CMK (cell line): ENCODE measurements at regions not wholly inside any gene's neighbourhood (a gene's known extent, or its start where the extent isn't known, plus 50 kb on each side); places are given as distances from the start of the nearest gene placed in this dataset.
"Not testable (repeated sequence)": the region's sequence is repeated elsewhere in the genome, so short reads cannot be mapped to it uniquely, and the experiment has no call there.

Experiments used
- DNase-seq: peaks from one replicate; pipeline ENCODE4 v3.0.0-alpha.2; 2010; ENCODE audit warnings: low read depth

DNA sequence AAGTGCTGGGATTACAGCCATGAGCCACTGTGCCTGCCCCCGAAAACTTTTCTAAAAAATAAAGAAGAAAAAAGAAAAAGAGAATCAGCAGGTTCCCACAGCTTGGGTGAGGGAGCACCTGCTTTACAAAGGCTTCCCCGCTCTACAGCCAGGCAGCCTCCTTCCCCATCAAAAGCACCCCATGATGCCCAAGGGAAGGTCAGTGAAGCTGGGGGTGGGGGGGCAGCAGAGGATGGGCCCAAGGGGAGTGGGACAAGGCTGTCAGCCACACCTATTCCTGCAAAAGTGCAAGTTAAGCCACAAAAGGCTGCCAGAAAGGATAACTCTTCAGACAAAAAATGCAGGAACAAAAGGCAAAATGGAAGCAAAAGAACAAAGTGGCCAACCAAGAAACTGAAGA lies 72.5 kb downstream of the FAM50B start:
- no peak for DNase-seq

DNA sequence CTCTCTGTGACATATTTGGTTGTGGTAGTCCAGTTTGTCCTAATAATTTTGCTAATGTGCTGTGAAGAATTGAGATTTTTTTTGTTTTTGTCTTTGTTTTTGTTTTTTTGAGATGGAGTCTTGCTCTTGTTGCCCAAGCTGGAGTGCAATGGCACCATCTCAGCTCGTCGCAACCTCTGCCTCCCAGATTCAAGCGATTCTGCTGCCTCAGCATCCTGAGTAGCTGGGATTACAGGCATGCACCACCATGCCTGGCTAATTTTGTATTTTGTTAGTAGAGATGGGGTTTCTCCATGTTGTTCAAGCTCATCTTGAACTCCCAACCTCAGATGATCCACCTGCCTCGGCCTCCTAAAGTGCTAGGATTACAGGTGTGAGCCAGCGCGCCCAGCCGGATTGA lies 73.4 kb downstream of the FAM50B start:
- not testable (repeated sequence) for DNase-seq

DNA sequence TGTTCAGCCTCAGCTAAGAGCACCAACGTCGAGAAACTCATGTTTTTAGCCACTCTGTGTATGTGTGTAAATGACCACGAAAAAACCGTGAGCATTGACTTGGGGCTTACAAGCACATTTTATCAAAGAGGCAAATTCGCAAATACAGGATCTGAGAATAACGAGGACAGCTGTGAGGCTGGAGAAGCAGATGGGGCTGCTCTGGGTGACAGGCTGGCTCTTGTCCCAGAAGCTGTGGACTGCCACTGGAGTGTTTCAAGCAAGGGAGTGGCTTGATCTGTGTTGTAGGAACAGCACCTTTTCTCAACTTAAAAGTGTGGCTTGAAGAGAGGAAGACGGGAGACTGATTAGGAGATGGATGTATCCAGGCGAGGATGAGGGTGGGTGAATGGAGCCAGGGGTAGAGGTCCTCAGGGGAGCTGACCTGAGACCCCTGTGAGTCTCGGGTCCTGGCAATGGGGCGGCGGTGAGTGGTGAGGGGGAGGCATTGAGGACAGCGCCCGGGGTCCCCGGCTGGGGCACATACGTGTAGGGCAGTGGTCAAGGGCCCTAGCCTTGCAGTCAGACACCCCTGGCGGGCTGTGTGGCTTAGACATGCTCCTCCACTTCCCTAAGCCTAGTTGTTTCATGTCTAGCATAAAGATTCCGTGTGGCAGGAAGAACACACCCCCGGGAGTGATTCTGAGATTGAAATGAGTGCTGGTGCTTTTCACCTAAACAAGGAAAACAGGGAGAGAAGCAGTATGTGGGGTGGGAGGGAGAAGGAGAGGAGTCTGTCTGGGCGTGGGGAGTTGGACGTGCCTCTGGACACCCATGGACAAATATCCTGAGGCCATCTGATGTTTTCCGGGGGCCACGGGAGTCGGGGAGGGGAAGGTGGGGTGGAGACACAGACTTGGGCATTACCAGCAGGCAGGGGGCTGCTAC lies 76.3 kb downstream of the FAM50B start:
- not testable (repeated sequence) for DNase-seq

DNA sequence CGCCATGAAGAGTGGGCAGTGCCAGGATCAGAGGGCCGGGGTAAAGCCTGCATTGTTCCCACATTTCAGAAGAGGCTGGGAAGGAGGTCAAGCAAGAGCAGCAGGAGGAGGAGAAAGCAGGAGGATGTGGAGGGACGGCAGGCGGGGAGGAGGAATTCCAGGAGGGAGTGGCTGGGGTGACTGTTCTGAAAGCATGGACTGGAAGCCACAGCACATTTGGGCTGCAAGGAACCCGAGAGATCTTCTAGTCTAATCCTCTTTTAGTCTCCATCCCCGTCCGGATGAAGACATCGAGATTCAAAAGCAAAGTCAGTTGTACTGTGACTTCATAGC lies 76.9 kb downstream of the FAM50B start:
- no peak for DNase-seq

DNA sequence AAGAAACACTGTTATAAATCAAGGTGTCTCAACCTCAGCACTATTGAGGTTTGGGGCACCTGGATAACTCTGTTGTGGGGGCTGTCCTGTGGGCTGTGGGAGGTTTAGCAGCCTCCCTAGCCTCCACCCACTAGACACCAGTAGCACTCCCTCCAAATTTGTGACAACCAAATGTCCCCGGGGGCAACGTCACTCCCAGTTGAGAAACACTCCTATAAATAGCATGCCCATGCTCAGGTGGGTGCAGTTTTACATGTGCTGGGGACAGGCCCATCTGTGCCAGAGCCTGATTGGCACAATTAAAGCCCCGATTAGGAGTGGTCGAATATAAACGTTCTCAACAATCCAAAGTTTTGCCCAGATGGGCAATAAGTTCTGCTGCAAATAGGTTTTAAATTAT lies 78.9 kb downstream of the FAM50B start:
- no peak for DNase-seq

DNA sequence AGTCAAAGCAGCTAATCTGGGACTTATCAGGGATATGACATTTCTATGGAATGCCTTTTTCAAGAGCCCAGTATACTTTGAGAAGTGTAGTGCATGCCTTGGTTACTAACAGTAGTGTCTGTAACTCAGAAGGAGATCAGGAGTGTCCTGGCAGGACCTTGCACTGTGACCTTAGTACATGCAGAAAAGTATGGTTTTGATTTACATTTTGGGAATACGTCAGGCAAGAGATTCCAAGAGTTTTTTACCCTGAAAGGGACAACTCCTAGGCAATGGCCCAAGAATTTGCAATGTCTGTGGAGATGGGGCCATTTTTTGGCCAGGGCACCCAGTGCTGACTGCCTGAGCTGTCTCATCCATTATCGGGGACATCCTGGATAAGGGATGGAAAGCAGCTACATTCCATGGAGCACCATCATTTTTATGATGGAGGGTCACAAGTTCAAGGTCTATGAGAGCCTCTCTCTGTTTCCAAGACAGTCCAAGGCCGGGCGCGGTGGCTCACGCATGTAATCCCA lies 80.2 kb downstream of the FAM50B start:
- DNase-seq = no peak

DNA sequence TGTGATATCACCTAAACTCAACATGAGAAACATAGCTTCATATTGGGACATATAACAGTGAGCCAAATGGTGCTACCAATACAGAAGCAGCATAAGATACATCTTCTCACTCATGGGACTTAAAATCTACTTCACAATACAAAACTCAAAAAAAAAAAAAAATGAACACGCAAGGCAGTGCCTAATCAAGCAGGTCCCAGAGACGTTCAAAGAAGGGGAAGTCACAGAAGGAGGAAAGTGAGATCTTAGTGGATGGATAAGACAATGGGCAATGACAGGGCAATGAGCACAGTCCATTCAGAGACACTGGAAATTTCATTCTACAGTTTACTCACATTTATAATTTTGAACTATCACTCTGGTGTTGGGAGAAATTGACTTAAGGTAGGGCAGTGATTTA lies 88.3 kb downstream of the FAM50B start:
- no peak for DNase-seq

DNA sequence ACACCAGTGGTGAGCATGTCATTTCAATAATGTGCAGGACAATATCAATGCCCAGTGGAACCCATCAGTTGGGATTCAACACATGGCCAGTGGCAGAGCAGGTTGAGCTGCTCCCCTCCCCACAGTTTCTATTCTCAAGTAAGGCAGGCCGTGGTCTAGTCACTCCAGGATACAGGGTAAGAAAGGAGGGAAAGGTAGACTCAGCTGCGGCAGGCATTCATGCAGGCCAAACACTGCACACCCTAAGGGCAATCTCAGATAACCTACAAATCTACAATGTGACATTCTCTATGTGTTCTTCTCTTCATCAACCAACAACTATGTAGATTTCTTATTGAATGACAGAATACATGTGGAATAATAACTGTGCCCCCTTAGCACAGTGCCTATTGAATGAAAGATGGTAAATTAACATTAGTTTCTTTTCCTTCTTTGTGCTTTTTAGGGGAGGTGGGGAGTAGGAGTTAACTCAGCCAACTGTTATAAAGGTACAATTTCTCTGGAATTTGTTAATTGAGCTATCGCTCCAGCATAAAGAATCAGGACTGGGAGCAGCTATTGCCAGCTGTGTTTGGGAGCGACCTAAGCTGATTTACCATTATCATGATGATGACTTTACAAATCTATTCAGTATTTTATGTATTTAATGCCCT lies 89.7 kb downstream of the FAM50B start:
- DNase-seq = no peak

DNA sequence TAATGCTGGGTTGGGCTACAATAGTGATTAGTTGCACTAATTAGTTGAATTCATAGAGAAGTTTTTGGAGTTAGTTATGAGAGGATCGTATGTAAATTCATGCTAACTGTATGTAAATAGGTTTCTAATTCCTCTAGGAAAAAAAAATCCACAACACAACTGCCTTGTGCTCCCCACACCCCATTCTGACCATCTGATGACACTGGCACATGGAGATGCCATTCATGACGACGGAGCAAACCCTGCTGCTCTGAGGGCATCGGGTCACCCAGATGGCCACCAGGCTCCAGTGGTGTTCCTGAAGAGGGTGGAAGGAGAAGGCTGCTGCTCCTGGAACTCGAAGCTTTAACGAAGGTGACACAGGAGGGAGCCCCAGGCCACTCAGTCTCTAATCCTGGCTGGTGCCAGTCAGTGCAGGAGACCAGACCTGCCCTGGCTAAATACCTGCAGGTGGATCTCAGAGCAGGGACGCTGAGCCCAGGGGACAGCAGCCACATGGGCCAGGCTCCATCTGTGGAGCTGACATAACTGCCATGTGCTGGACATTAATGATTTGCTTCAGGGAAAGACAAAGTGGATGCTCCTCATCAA lies 90.3 kb downstream of the FAM50B start:
- DNase-seq = no peak

DNA sequence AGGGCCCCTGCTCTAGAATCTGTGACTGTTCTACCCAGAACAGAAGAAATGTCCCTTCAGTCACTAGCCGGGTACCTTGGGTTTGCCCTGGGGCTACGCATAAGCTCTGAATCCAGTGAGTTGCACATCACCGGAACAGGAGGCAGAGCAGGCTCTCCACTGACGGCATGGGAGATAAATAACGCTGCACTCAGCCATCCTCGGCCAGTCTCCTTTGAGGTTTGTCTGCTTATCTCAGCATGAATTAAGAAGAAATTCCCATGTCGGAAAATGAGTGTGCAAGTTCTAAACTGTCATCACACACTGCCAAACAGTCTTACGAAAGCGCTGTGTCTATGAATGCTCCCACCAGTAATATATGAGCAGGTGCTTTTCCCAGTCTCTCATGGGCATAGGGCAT lies 90.8 kb downstream of the FAM50B start:
- DNase-seq = no peak

DNA sequence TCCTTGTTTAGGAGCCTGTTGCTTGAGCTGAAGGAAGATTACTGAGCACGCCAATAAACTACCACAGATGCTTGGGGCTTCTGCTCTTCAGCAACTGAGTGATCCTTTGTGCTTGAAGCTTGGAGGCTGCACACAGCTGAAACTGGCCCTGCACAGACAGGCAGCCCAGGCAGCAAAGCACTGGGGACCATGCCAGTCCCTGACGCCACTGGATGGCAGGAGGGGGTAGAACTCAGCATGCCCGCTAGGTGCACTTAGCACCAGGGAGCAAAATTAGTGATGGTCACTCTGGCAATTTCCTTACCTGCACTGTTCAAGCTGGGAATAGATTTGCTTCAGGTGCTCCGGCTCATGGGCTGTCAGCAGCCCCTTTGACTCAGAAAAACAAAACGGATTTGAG lies 91.5 kb downstream of the FAM50B start:
- DNase-seq = no peak

DNA sequence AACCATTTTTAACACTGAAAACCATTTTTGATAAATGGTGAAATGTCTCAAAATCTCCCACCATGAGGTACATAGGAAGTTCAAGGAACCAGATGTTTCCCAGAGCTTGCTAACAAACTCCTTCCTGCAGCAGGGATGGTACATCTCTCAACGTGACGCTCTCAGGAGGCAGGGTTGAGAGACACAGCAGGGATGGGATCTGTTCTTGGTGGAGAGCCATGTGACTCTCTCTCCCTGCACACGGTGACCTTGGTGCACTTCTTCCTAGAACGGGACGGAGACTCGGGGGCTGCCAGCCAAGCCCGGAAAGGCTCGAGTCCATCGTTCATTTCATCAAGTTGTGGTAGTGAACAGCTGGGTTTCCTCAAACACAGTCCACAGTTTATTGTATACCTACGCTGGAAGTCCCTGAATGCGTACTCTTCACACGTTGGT lies 94.2 kb downstream of the FAM50B start:
- no peak for DNase-seq

DNA sequence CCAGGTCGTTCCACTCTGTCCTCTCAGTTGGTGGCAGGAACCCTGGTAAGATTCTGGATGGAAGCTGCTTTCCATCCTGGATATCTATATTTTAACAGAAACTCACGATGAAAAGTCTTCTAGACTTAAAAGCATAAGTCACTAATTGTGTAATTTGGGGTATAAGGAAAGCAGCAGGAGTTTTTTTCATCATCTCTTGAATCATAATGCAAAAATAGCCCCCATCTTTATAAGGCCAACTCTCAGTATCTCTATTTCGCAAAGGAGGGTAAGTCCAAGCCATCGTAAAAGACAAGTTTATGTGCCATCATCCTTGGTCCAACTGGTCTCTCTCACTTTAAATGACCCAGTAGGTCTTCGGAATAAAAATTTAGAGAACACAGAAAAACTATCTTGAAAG lies 95.1 kb downstream of the FAM50B start:
- no peak for DNase-seq

DNA sequence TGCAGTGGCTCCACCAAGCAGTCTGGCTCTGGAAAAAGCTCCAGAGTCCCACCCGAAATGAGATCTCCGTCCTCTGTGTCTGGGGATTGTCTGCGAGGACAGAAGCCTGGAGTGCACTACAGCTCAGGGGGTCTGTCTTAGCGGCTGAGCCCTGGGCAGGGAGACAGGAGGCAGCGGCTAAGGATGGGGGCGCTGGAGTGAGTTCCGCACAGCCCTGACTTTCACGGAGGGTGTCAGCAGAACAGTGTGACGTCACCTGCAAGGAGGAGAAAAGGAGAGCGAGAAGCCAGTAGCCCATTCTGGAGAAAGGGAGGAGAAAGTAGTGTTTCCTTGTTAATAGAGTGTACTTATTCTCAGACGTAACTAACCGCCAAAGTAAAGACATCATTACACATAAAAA lies 97.6 kb downstream of the FAM50B start:
- no peak for DNase-seq

DNA sequence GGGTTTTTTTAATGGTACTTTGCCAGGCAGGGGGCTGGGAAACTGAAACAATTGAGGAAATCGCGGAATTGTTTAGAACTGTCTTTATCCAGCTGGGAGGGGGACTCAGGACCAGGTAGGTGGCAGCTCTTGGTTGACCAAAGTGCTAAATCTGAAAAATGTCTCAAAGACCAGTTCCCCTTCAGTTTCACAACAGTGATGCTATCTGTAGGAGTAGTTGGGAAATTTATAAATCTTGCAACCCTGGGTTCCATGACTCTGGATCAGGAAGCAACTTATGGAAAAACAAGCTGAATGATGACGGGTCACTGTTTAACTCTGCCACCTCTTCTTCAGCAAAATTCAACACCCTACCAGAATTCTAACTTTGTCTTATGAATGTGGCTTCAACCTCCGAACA lies 99.7 kb downstream of the FAM50B start:
- no peak for DNase-seq

DNA sequence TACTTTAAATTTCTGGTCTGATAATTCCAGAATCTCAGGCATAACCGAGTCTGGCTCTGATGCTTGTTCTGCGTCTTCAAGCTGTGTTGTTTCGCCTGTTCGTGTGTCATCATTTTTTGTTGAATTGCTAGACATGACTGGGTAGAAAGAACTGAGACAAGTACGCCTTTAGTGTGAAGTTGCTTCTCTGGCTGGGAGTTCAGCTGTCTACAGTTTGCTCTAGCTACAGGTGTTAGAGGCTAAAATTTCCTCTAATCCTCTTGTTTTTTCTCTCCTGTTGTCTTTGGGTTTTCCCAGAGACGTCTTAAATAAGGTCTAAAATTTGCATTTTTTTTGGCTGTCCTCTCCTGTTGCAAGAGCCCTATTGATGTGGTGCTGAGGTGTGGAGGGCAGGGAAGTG lies 100.3 kb downstream of the FAM50B start:
- no peak for DNase-seq

DNA sequence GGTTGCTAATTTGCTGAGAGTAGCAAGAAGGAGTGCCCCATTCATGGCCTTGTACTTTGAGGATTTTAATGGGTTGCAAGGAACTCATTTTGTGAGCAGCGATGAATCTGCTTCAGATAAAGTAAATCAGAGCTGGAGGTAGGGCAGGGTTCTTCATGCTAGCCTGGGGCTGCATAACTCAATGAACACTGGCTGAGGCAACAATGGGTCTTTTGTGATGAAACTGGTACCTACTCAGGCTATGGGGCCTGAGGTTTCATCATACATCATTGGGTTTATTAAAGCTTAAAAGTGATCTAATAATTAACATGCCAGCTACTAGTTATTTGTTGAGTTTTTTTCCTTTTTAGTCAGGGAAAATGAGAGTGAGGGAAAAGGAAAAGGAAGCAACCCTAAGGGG lies 106.9 kb downstream of the FAM50B start:
- DNase-seq = no peak

DNA sequence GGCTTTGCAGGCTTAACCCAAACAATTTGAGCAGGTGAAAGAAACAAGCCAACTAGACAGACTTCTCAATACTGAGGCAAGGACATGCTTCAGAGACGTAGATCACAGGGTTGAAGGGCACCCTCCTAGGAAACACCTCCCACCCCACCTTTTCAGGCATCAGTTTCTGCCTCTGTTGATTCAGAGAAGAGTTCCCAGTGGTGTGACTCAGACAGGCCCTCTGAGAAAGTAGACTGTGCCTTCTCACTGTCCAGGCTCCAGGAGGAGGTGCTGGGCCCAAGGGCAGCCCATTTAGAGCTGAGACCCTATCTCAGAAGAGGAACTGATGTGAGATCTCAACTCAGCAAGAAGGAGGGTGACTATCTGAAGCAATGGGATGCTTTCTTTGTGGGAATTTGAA lies 108.1 kb downstream of the FAM50B start:
- DNase-seq = no peak

DNA sequence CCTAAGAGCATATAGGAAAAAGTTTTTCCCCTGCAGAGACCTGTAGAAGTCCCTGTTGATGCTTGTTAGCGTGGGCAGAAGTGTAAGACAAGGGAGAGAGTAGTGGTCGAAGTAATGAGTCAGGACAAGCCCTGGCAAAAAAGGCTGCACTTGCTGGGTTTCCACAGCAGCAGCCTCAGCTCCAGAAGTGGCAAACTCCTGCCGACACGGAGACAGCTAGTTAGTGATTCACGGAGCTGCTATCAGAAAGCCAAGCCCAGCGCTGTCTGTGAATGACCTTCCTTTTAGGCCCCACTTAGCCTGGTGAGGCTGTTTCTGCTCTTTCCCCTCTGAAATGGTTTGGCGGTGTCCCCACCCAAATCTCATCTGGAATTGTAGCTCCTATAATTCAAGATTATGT lies 109.1 kb downstream of the FAM50B start:
- no peak for DNase-seq

DNA sequence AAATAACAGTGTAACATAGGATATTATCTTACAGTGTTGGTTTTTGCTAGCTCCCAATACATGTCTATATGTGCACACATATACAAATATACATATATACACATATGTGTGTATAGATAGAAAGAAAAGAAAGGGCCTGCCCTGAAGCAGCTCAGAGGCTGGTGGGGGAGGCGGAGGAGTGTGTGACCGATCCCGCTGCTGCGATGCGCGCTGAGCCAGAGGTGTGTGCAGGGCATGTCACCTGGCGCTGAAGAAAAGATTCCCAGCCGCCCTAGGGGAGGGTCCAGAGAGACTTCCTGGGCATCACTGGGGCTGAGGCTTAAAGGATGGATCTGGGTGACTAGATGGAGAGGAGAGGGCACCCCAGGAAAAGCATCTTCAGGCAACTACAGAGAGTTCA lies 110.2 kb downstream of the FAM50B start:
- no peak for DNase-seq

DNA sequence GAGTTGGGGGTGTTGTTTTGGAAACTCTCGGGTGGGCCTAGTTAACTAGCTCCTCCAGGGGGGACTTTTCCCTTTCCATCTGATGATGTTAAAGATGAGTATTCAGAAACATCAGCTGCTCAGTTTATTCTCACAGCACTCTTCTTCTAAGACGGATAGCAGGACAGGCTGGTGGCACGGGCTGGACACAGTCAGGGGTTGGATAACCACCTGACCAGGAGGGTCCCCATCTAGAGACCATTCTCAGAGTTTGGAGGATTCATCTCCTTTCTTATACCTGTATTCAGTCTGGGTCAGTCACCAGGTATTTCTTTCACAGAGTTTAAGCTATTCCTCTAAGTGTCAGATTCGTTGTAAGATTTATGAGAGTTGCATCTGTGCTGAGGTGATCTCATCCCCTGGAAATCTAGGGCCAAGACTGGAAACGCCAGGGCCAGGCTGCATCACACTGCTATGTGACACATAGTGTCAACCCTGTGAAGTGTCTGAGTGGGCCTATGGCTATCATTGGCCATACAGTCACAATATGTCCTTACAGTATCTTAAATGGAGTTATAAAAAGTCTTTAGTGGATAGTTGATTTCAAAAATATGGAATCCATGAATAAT lies 111.7 kb downstream of the FAM50B start:
- no peak for DNase-seq

DNA sequence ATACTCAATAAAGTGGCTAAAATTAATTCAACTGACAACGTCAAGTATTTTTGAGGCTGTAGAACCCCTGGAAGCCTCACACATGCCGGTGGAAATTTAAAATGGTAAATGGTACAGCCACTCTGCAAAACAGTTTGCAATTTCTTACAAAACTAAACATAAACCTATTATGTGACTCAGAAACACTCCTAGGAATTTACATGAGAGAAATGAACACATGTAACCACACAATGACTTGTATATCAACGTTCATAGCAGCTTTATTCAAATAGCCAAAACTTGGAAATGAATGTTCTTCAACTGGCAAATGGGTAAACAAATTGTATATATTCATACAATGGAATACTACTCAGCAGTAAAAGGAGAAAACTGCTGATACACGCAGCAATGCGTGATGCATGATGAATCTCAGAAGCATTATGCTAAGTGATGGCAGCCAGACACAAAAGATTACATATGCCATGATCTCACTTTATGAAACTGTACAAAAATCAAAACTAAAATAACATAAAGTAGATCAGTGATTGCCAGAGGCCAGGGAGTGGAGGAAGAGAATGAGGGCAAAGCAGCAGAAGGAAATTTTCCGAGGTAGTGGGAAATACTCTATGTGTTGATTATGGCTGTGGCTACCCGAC lies 112.5 kb downstream of the FAM50B start:
- no peak for DNase-seq
